HCT116 (cell line): ENCODE measurements at regions not wholly inside any gene's neighbourhood (a gene's known extent, or its start where the extent isn't known, plus 50 kb on each side); places are given as distances from the start of the nearest gene placed in this dataset.
A peak's percentile ranks its signal among the peaks of the same experiment; 100 is the strongest.

Source experiments
- ATAC-seq: fragments of 200-7000 bp; cut with Tn5 transposase; 2 replicates; pipeline ENCODE4 v1.9.1; 2020; ENCODE audit warnings: mild to moderate bottlenecking, moderate library complexity
- BruUV-seq: library from RNA; stranded (reverse); fragments of 400-500 nt; replicated peaks from 2 replicates; lab custom pipeline; 2021; lab: Mats Ljungman, UMichigan
- CTCF ChIA-PET: fragments of 300-600 bp; sonication (Branson Sonifier 250); formaldehyde crosslinking; loops from one replicate; lab custom pipeline; 2021; ENCODE audit warnings: antibody characterized with exemption; lab: Charles Lee
- POLR2A ChIA-PET: fragments of 300-600, 350-600 bp; sonication (Branson Sonifier 250); formaldehyde crosslinking; loops from one replicate; lab custom pipeline; 2021; ENCODE audit warnings: antibody characterized with exemption; lab: Charles Lee
- RAD21 ChIA-PET, 2 experiments: fragments of 300-600 bp; sonication (Branson Sonifier 250); formaldehyde crosslinking; loops; one replicate each; lab custom pipeline; 2023; ENCODE audit warnings: low total read pairs in 2 of 2; ENCODE audit not compliant: uncharacterized antibody in 2 of 2, unreplicated experiment in 2 of 2, low non-redundant PET in 1 of 2; lab: Charles Lee
- DNase-seq: peaks from one replicate; pipeline ENCODE4 v3.0.0-alpha.2; 2010; ENCODE audit warnings: low read depth, low spot score
- H2AFZ ChIP-seq: fragments of 200-600 bp; shearing (Covaris generic), sonication (generic); 2 replicates; pipeline ENCODE4 v1.6.1; 2017; ENCODE audit warnings: low read depth, mixed run types, mixed read lengths, antibody characterized with exemption, low read length; ENCODE audit not compliant: poor library complexity, severe bottlenecking
- H3K27ac ChIP-seq: 2 replicates; pipeline ENCODE4 v1.5.1; 2012; ENCODE audit warnings: low read depth, low read length
- H3K27me3 ChIP-seq: fragments of 200-600 bp; sonication (generic); 2 replicates; pipeline ENCODE4 v1.6.1; 2016; ENCODE audit warnings: mixed run types, low read length, mixed read lengths; ENCODE audit not compliant: insufficient read depth
- H3K36me3 ChIP-seq, 2 experiments: fragments of 200-500 bp in 1 of 2; fragments of 200-600 bp in 1 of 2; sonication (Bioruptor generic) in 1 of 2; sonication (generic) in 1 of 2; 2 replicates each; pipeline versions ENCODE4 v1.5.1 to v1.6.1; 2014 to 2016; ENCODE audit warnings: low read length in 2 of 2, inconsistent platforms in 1 of 2, mixed read lengths in 1 of 2, mixed run types in 1 of 2; ENCODE audit not compliant: insufficient read depth in 2 of 2, control insufficient read depth in 1 of 2
- H3K4me1 ChIP-seq, 2 experiments: fragments of 200-600 bp in 1 of 2; sonication (generic) in 1 of 2; 2 replicates each; pipeline versions ENCODE4 v1.5.1 to v1.6.1; 2012 to 2017; ENCODE audit warnings: low read length in 2 of 2, inconsistent platforms in 1 of 2, mild to moderate bottlenecking in 1 of 2, mixed read lengths in 1 of 2, mixed run types in 1 of 2, moderate library complexity in 1 of 2; ENCODE audit not compliant: insufficient read depth in 2 of 2, control insufficient read depth in 1 of 2
- H3K4me2 ChIP-seq: fragments of 200-600 bp; sonication (generic); 2 replicates; pipeline ENCODE4 v1.6.1; 2017; ENCODE audit warnings: mixed run types, low read length, mixed read lengths
- H3K4me3 ChIP-seq, 2 experiments: fragments of 200-600 bp in 1 of 2; sonication (generic) in 1 of 2; replicated peaks in 1 of 2; 2 replicates each; pipeline ENCODE4 v1.5.1; 2011 to 2016; ENCODE audit warnings: low read length in 2 of 2, control low read depth in 1 of 2, low read depth in 1 of 2, mild to moderate bottlenecking in 1 of 2, mixed read lengths in 1 of 2, mixed run types in 1 of 2
- H3K79me2 ChIP-seq: fragments of 200-600 bp; sonication (generic); 2 replicates; pipeline ENCODE4 v1.6.1; 2017; ENCODE audit warnings: mild to moderate bottlenecking, mixed run types, low read length, moderate library complexity, mixed read lengths; ENCODE audit not compliant: insufficient read depth
- H3K9ac ChIP-seq: fragments of 200-600 bp; sonication (generic); 2 replicates; pipeline ENCODE4 v1.6.1; 2016; ENCODE audit warnings: low read length, mixed read lengths
- H3K9me2 ChIP-seq: fragments of 200-600 bp; sonication (generic), shearing (Covaris generic); 2 replicates; pipeline ENCODE4 v1.6.1; 2017; ENCODE audit warnings: mixed run types, mild to moderate bottlenecking, moderate library complexity; ENCODE audit not compliant: insufficient read depth
- H3K9me3 ChIP-seq, 2 experiments: fragments of 200-500 bp in 1 of 2; fragments of 200-600 bp in 1 of 2; sonication (Bioruptor generic) in 1 of 2; sonication (generic) in 1 of 2; 2 replicates each; pipeline ENCODE4 v1.6.1; 2014 to 2017; ENCODE audit warnings: low read length in 2 of 2, mixed read lengths in 2 of 2, inconsistent platforms in 1 of 2, low read depth in 1 of 2, mild to moderate bottlenecking in 1 of 2, mixed run types in 1 of 2, moderate library complexity in 1 of 2; ENCODE audit not compliant: control insufficient read depth in 1 of 2, insufficient read depth in 1 of 2
- H4K20me1 ChIP-seq: fragments of 200-600 bp; sonication (generic), shearing (Covaris generic); 2 replicates; pipeline ENCODE4 v1.6.1; 2017; ENCODE audit warnings: mixed run types, mild to moderate bottlenecking, moderate library complexity; ENCODE audit not compliant: insufficient read depth
- CBX3 ChIP-seq: IDR thresholded peaks from 2 replicates; pipeline ENCODE4 v1.6.1; 2012; ENCODE audit warnings: low read depth
- CEBPB ChIP-seq: IDR thresholded peaks from 2 replicates; pipeline ENCODE4 v1.6.1; 2012; ENCODE audit warnings: low read depth
- EGR1 ChIP-seq: IDR thresholded peaks from 2 replicates; pipeline ENCODE4 v1.6.1; 2012; ENCODE audit warnings: low read depth
- ELF1 ChIP-seq: IDR thresholded peaks from 2 replicates; pipeline ENCODE4 v1.6.1; 2012; ENCODE audit warnings: low read depth, borderline replicate concordance
- RAD21 ChIP-seq: IDR thresholded peaks from 2 replicates; pipeline ENCODE4 v1.6.1; 2012; ENCODE audit warnings: low read depth, mild to moderate bottlenecking
- SIN3A ChIP-seq: IDR thresholded peaks from 2 replicates; pipeline ENCODE4 v1.6.1; 2012; ENCODE audit warnings: low read depth
- SP1 ChIP-seq: IDR thresholded peaks from 2 replicates; pipeline ENCODE4 v1.6.1; 2012; ENCODE audit warnings: low read depth
- TCF7L2 ChIP-seq: IDR thresholded peaks from 2 replicates; pipeline ENCODE4 v1.7.0; 2011; ENCODE audit warnings: borderline replicate concordance, inconsistent platforms; ENCODE audit not compliant: insufficient read depth, insufficient read length; ENCODE audit errors: extremely low read depth
- ZNF274 ChIP-seq: fragments of 200-500 bp; sonication (Bioruptor generic); IDR thresholded peaks from 2 replicates; pipeline ENCODE4 v1.6.1; 2014; ENCODE audit warnings: mild to moderate bottlenecking, low read depth, low read length, inconsistent platforms
- intact Hi-C: fragments of 100-400 bp; cut with micrococcal nuclease; formaldehyde crosslinking; loops from 2 replicates; pipeline ENCODE4 v1.10.0; 2022
- TF ChIP-seq, protein P1 (sequence below), 3 experiments: fragments of 200-600 bp in 1 of 3; sonication (generic) in 1 of 3; IDR thresholded peaks in 2 of 3; conservative IDR thresholded peaks in 1 of 3; 2 replicates each; pipeline ENCODE4 v1.5.1; 2012 to 2017; ENCODE audit warnings: low read depth in 2 of 3, low read length in 2 of 3, antibody characterized with exemption in 1 of 3, borderline replicate concordance in 1 of 3, control low read depth in 1 of 3, mild to moderate bottlenecking in 1 of 3, mixed read lengths in 1 of 3, mixed run types in 1 of 3, moderate library complexity in 1 of 3; ENCODE audit not compliant: insufficient read depth in 1 of 3
- TF ChIP-seq, protein P2 (sequence below): IDR thresholded peaks from 2 replicates; pipeline ENCODE4 v1.6.1; 2012
- TF ChIP-seq, protein P3 (sequence below): IDR thresholded peaks from 2 replicates; pipeline ENCODE4 v1.6.1; 2011; ENCODE audit warnings: mild to moderate bottlenecking, low read length, moderate library complexity; ENCODE audit not compliant: insufficient replicate concordance; ENCODE audit errors: extremely low read depth
- TF ChIP-seq, protein P4 (sequence below): IDR thresholded peaks from 2 replicates; pipeline ENCODE4 v1.6.1; 2012

DNA sequence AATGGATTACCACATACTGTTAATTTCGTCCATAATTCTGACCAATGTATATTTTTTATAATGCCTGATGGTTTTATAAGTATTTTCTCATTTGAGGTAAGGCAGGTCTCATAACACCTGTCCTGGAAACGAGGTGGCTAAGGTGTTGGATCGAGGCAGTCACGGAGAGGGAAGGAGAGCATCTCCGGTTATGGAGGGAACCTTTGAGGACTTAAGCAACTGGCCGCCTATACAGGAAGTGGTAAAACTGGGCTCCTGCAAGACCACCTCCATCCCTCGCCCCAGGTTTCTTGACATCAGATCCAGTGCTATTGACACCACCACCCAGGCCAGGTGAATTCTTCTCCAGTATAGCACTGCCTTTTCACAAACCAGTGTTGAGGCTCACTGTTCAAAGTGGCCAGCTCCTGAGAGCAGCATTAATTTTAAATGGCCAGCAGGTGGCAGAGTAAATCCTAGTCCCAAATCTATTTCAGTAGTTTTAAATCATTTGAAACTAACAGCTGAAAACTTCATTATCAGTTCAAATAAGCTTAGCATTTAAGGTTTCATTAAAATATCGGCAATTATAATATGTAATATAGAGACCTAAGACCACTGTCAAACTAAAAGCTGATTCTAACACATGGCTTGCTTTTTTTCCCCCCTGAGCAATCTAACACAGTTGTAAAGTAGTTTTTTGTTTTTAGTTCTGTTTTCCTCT, 100.8 kb downstream of the PPM1A start:
- ChIA-PET CTCF (interaction anchor here (0.6 to 5.2 kb wide), 19 partner anchors 10 to 939 kb away, joined by 3 to 48 read pairs (median 5); no protein-coding TSS in a partner anchor), POLR2A (interaction anchor here (0.8 kb wide), 1 partner anchor 212 kb away, joined by 4 read pairs; no protein-coding TSS in a partner anchor), RAD21 (interaction anchor here in 1 of 2 experiments (0.7 to 1.4 kb wide), 2 partner anchors 84 to 193 kb away, joined by 3 read pairs; no protein-coding TSS in a partner anchor)
- Histone ChIP-seq H3K27me3 (no peaks in the 10 kb centered on the region), H3K4me3 (no peak overlapping the region), H3K36me3 (no peaks in the 10 kb centered on the region), H3K9ac (no peak overlapping the region), H2AFZ (no peak overlapping the region), H3K79me2 (no peaks in the 10 kb centered on the region), H3K4me2 (no peak overlapping the region), H3K27ac (no peak overlapping the region), H4K20me1 (no peaks in the 10 kb centered on the region), H3K9me2 (no peaks in the 10 kb centered on the region), H3K4me1 (no peaks in the 10 kb centered on the region), H3K9me3 (no peaks in the 10 kb centered on the region)
- intact Hi-C loops = loop anchor here (1.0 kb wide), 3 partner anchors 138 to 902 kb away; no protein-coding TSS in a partner anchor
- peak; percentile 65 for TF ChIP-seq RAD21
- TF ChIP-seq SP1 = no peak
- TF ChIP-seq, protein P1, sequence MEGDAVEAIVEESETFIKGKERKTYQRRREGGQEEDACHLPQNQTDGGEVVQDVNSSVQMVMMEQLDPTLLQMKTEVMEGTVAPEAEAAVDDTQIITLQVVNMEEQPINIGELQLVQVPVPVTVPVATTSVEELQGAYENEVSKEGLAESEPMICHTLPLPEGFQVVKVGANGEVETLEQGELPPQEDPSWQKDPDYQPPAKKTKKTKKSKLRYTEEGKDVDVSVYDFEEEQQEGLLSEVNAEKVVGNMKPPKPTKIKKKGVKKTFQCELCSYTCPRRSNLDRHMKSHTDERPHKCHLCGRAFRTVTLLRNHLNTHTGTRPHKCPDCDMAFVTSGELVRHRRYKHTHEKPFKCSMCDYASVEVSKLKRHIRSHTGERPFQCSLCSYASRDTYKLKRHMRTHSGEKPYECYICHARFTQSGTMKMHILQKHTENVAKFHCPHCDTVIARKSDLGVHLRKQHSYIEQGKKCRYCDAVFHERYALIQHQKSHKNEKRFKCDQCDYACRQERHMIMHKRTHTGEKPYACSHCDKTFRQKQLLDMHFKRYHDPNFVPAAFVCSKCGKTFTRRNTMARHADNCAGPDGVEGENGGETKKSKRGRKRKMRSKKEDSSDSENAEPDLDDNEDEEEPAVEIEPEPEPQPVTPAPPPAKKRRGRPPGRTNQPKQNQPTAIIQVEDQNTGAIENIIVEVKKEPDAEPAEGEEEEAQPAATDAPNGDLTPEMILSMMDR (IDR thresholded peaks at IDR 0.05 in 2 of 3, conservative IDR thresholded peaks at IDR 0.05 in 1 of 3; ENCODE audit: borderline replicate concordance in 1 of 3, insufficient read depth in 1 of 3, low read depth in 2 of 3, low read length in 2 of 3) = peak; percentile 57 to 78 (median 64)
- TF ChIP-seq SIN3A = no peak
- TF ChIP-seq, protein P2, sequence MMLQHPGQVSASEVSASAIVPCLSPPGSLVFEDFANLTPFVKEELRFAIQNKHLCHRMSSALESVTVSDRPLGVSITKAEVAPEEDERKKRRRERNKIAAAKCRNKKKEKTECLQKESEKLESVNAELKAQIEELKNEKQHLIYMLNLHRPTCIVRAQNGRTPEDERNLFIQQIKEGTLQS = no peak
- no peak for TF ChIP-seq ZNF274
- TF ChIP-seq, protein P3, sequence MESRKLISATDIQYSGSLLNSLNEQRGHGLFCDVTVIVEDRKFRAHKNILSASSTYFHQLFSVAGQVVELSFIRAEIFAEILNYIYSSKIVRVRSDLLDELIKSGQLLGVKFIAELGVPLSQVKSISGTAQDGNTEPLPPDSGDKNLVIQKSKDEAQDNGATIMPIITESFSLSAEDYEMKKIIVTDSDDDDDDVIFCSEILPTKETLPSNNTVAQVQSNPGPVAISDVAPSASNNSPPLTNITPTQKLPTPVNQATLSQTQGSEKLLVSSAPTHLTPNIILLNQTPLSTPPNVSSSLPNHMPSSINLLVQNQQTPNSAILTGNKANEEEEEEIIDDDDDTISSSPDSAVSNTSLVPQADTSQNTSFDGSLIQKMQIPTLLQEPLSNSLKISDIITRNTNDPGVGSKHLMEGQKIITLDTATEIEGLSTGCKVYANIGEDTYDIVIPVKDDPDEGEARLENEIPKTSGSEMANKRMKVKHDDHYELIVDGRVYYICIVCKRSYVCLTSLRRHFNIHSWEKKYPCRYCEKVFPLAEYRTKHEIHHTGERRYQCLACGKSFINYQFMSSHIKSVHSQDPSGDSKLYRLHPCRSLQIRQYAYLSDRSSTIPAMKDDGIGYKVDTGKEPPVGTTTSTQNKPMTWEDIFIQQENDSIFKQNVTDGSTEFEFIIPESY = no peak
- TF ChIP-seq EGR1 = no peak
- TF ChIP-seq CBX3 = no peak
- TF ChIP-seq, protein P4, sequence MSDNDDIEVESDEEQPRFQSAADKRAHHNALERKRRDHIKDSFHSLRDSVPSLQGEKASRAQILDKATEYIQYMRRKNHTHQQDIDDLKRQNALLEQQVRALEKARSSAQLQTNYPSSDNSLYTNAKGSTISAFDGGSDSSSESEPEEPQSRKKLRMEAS = no peak
- no peak for TF ChIP-seq CEBPB
- TF ChIP-seq ELF1 = no peak
- no peak for TF ChIP-seq TCF7L2
- peak; percentile 39 for DNase-seq
- BruUV-seq = no TSS peak
- peak; percentile 90 for ATAC-seq
